ENCODE measurements at regions not wholly inside any gene's neighbourhood (a gene's known extent, or its start where the extent isn't known, plus 50 kb on each side); places are given as distances from the start of the nearest gene placed in this dataset.

DNA sequence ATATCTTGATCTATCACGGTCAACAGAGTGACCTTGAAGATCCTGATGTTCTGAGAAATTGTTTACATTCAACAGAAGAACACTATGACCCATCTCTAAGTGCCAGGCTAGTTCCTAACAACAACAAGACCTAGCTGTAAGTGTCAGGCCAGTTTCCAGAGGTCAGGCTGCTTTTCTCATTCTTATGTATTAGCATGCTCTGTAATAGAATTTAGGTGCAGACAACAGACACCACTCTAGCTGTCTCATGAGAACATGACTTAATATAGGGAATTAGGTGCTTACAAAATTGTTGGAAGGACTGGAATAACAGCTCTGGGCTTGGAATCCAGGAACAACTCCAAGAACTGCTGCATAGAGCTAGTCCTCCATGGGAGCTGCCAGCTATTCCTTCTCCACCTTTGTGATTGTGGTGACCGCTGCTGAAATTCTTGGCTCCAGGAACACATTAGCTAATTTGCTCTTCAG, 138.7 kb downstream of the SNX18 start:
- no peaks in the 10 kb centered on the region for H3K27me3 ChIP-seq (ENCODE audit: control insufficient read depth, insufficient read depth, low read length)
- no peak overlapping the region for H3K27ac ChIP-seq (ENCODE audit: insufficient read depth, low read length)
- no peak overlapping the region for H3K4me2 ChIP-seq (ENCODE audit: extremely low read depth, insufficient read depth, low read length)
- no peaks in the 10 kb centered on the region for H3K36me3 ChIP-seq (ENCODE audit: control insufficient read depth, insufficient read depth, low read length)
- peaks cover 4% of the 10 kb centered on the region for H3K4me1 ChIP-seq (ENCODE audit: control insufficient read depth, extremely low read depth, insufficient read depth, low read length)
- H2AFZ ChIP-seq (ENCODE audit: low read length), result no peak overlapping the region
- H3K79me2 ChIP-seq (ENCODE audit: control insufficient read depth, insufficient read depth, low read length), result no peaks in the 10 kb centered on the region
- DNase-seq (ENCODE audit: low read depth in 2 of 2), result peak; percentile 45 to 70
- TF ChIP-seq, protein P1, sequence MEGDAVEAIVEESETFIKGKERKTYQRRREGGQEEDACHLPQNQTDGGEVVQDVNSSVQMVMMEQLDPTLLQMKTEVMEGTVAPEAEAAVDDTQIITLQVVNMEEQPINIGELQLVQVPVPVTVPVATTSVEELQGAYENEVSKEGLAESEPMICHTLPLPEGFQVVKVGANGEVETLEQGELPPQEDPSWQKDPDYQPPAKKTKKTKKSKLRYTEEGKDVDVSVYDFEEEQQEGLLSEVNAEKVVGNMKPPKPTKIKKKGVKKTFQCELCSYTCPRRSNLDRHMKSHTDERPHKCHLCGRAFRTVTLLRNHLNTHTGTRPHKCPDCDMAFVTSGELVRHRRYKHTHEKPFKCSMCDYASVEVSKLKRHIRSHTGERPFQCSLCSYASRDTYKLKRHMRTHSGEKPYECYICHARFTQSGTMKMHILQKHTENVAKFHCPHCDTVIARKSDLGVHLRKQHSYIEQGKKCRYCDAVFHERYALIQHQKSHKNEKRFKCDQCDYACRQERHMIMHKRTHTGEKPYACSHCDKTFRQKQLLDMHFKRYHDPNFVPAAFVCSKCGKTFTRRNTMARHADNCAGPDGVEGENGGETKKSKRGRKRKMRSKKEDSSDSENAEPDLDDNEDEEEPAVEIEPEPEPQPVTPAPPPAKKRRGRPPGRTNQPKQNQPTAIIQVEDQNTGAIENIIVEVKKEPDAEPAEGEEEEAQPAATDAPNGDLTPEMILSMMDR (conservative IDR thresholded peaks at IDR 0.05 in 1 of 2, IDR thresholded peaks at IDR 0.05 in 1 of 2; ENCODE audit: low read depth in 1 of 2, low read length in 2 of 2), result no peak
- TF ChIP-seq EZH2 (IDR thresholded peaks at IDR 0.05; ENCODE audit: low read length, missing control alignments), result no peak
- H3K9me3 ChIP-seq (ENCODE audit: control insufficient read depth, insufficient read depth, low read depth, low read length), result no peaks in the 10 kb centered on the region
- no peak overlapping the region for H3K4me3 ChIP-seq (replicated peaks in 1 of 4; ENCODE audit: control extremely low read depth in 1 of 4, insufficient read depth in 1 of 4, low read depth in 3 of 4, low read length in 4 of 4)
- H4K20me1 ChIP-seq (ENCODE audit: control insufficient read depth, extremely low read depth, insufficient read depth, low read length), result no peaks in the 10 kb centered on the region
- no peak overlapping the region for H3K9ac ChIP-seq (ENCODE audit: insufficient read depth, low read length)

DNA sequence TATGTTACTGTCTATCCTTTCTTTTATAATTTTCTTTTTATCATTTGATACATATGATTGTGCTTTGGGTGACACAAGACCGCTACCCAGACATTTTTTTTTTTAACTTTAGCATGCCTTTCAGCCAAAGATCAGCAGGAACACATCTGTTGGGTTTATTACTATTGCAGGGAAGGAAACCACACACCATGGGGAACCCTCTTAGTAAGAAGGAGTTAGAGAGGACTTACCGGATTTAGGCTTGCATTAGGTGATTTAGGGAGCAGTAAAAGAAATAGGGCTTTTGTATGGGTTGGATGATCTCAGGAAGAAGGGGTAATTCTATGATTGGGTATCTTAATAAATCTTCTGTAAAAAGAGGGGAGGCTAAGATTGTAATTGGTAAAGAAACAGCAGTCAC, 138.2 kb downstream of the SNX18 start:
- Histone ChIP-seq H4K20me1 (ENCODE audit: control insufficient read depth, extremely low read depth, insufficient read depth, low read length) (no peaks in the 10 kb centered on the region), H3K4me1 (ENCODE audit: control insufficient read depth, extremely low read depth, insufficient read depth, low read length) (peaks cover 4% of the 10 kb centered on the region), H3K4me3 (replicated peaks in 1 of 4; ENCODE audit: control extremely low read depth in 1 of 4, insufficient read depth in 1 of 4, low read depth in 3 of 4, low read length in 4 of 4) (no peak overlapping the region), H2AFZ (ENCODE audit: low read length) (no peak overlapping the region), H3K79me2 (ENCODE audit: control insufficient read depth, insufficient read depth, low read length) (no peaks in the 10 kb centered on the region), H3K9ac (ENCODE audit: insufficient read depth, low read length) (no peak overlapping the region), H3K27ac (ENCODE audit: insufficient read depth, low read length) (no peak overlapping the region), H3K36me3 (ENCODE audit: control insufficient read depth, insufficient read depth, low read length) (no peaks in the 10 kb centered on the region), H3K4me2 (ENCODE audit: extremely low read depth, insufficient read depth, low read length) (no peak overlapping the region), H3K9me3 (ENCODE audit: control insufficient read depth, insufficient read depth, low read depth, low read length) (no peaks in the 10 kb centered on the region), H3K27me3 (ENCODE audit: control insufficient read depth, insufficient read depth, low read length) (no peaks in the 10 kb centered on the region)
- DNase-seq (ENCODE audit: low read depth in 2 of 2), result no peak
- TF ChIP-seq, protein P1 (conservative IDR thresholded peaks at IDR 0.05 in 1 of 2, IDR thresholded peaks at IDR 0.05 in 1 of 2; ENCODE audit: low read depth in 1 of 2, low read length in 2 of 2), result no peak
- TF ChIP-seq EZH2 (IDR thresholded peaks at IDR 0.05; ENCODE audit: low read length, missing control alignments), result no peak

DNA sequence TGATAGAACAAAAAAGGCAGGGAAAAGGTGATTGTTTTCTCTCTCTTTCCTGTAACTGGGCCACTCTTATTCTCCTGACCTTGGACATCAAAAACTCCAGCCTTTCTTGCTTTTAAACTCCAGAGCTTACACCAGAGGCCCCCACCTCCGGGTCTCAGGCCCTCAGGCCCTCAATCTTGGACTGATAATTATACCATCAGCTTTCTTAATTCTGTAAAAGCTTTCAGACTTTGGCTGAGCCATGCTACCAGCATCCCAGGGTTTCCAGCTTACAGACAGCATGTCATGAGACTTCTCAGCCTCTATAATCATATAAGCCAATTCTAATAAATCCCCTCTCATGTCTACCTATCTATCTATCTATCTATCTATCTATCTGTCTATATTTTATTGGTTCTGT, 137.7 kb downstream of the SNX18 start:
- H3K4me3 ChIP-seq (replicated peaks in 1 of 4; ENCODE audit: control extremely low read depth in 1 of 4, insufficient read depth in 1 of 4, low read depth in 3 of 4, low read length in 4 of 4), result no peak overlapping the region
- no peaks in the 10 kb centered on the region for H3K27me3 ChIP-seq (ENCODE audit: control insufficient read depth, insufficient read depth, low read length)
- no peaks in the 10 kb centered on the region for H3K9me3 ChIP-seq (ENCODE audit: control insufficient read depth, insufficient read depth, low read depth, low read length)
- no peak overlapping the region for H3K4me2 ChIP-seq (ENCODE audit: extremely low read depth, insufficient read depth, low read length)
- H3K79me2 ChIP-seq (ENCODE audit: control insufficient read depth, insufficient read depth, low read length), result no peaks in the 10 kb centered on the region
- H3K4me1 ChIP-seq (ENCODE audit: control insufficient read depth, extremely low read depth, insufficient read depth, low read length), result peaks cover 4% of the 10 kb centered on the region
- no peak overlapping the region for H3K9ac ChIP-seq (ENCODE audit: insufficient read depth, low read length)
- H3K36me3 ChIP-seq (ENCODE audit: control insufficient read depth, insufficient read depth, low read length), result no peaks in the 10 kb centered on the region
- no peaks in the 10 kb centered on the region for H4K20me1 ChIP-seq (ENCODE audit: control insufficient read depth, extremely low read depth, insufficient read depth, low read length)
- DNase-seq (ENCODE audit: low read depth in 2 of 2), result no peak
- H2AFZ ChIP-seq (ENCODE audit: low read length), result no peak overlapping the region
- TF ChIP-seq EZH2 (IDR thresholded peaks at IDR 0.05; ENCODE audit: low read length, missing control alignments), result no peak
- TF ChIP-seq, protein P1 (conservative IDR thresholded peaks at IDR 0.05 in 1 of 2, IDR thresholded peaks at IDR 0.05 in 1 of 2; ENCODE audit: low read depth in 1 of 2, low read length in 2 of 2), result no peak
- no peak overlapping the region for H3K27ac ChIP-seq (ENCODE audit: insufficient read depth, low read length)
